ENCODE measurements at regions not wholly inside any gene's neighbourhood (a gene's known extent, or its start where the extent isn't known, plus 50 kb on each side); places are given as distances from the start of the nearest gene placed in this dataset.

GRCh38 chr3:154921351-154921750 lies 158.8 kb upstream of the MME start:
- TF ChIP-seq POLR2A (IDR thresholded peaks at IDR 0.05) (no peak), CTCF (IDR thresholded peaks at IDR 0.05) (no peak)

All from lower leg skin (tissue), 3 donors.